Stimulated activated naive CD8-positive, alpha-beta T cell treated with anti-CD3 and anti-CD28 coated beads, Interleukin-15, amount 100 ng/mL, for 72 hours (primary cell): ENCODE measurements at regions not wholly inside any gene's neighbourhood (a gene's known extent, or its start where the extent isn't known, plus 50 kb on each side); places are given as distances from the start of the nearest gene placed in this dataset.
A peak's percentile ranks its signal among the peaks of the same experiment; 100 is the strongest.

Experiments used
- ATAC-seq: fragments of 150-1000 bp; cut with Tn5 transposase; 2 replicates; pipeline ENCODE4 v1.10.0; 2021; ENCODE audit warnings: mild to moderate bottlenecking, moderate library complexity
- DNase-seq, 2 donors: peaks; one replicate each; pipeline ENCODE4 v3.0.0; 2021 to 2022
- H3K27ac Mint-ChIP-seq, 2 donors: one replicate each; pipeline ENCODE4 v1.8.0; 2022; ENCODE audit warnings: mild to moderate bottlenecking in 2 of 2, mixed read lengths in 2 of 2, moderate library complexity in 2 of 2
- H3K27me3 Mint-ChIP-seq: one replicate; pipeline ENCODE4 v1.8.0; 2022; ENCODE audit warnings: mixed read lengths
- H3K4me1 Mint-ChIP-seq: one replicate; pipeline ENCODE4 v1.8.0; 2022; ENCODE audit warnings: mild to moderate bottlenecking, mixed read lengths
- H3K4me3 Mint-ChIP-seq, 2 donors: one replicate each; pipeline ENCODE4 v1.8.0; 2022; ENCODE audit warnings: mild to moderate bottlenecking in 2 of 2, mixed read lengths in 2 of 2, moderate library complexity in 1 of 2
- H3K9me3 Mint-ChIP-seq, 2 donors: one replicate each; pipeline ENCODE4 v1.8.0; 2022; ENCODE audit warnings: mixed read lengths in 2 of 2

DNA sequence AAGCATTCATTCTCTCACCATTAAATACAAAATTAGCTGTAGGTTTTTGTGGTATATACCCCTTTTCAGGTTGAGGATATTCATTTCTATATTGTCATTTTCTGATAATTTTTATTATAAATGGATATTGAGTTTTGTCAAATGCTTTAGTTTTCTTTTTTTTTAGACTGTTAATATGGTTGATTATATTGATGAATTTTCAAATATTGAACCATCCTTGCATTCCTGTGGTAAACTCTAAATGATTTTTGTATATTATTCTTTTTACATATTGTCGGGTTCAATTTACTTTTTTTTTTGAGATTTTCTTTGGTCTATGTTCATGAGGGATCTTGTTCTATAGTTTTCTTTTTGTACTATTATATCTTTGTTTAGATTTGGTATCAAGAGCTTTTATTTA, 165.1 kb downstream of the GPAT3 start:
- DNase-seq = no peak
- no peak overlapping the region for H3K4me3 Mint-ChIP-seq
- ATAC-seq = no peak
- no peaks in the 10 kb centered on the region for H3K27me3 Mint-ChIP-seq
- H3K4me1 Mint-ChIP-seq = no peaks in the 10 kb centered on the region
- H3K9me3 Mint-ChIP-seq = peaks cover 0 to 9% of the 10 kb centered on the region in 2 donors
- no peak overlapping the region for H3K27ac Mint-ChIP-seq

DNA sequence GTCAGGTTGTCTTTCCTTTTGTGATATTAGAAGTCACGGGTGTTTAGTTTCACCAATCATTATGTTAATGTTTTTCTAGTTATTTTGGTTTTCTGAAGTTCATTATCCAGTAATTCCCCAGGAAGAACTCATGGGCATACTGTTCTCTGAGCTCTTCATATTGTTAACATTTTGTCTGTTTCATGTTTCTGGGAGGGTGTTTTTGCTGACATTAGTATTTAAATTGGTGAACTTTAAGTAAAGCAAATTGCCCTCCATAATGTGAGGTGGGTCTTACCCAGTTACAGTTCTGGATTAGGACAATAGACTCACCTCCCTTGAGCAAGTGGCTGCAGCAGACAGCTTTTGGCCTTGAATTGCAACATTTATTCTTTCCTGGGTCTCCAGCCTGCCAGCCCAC, 163.4 kb downstream of the GPAT3 start:
- Mint-ChIP-seq H3K9me3 (peaks cover 0 to 9% of the 10 kb centered on the region in 2 donors), H3K4me1 (no peaks in the 10 kb centered on the region), H3K27ac (no peak overlapping the region), H3K4me3 (no peak overlapping the region), H3K27me3 (no peaks in the 10 kb centered on the region)
- ATAC-seq = no peak
- DNase-seq = no peak

DNA sequence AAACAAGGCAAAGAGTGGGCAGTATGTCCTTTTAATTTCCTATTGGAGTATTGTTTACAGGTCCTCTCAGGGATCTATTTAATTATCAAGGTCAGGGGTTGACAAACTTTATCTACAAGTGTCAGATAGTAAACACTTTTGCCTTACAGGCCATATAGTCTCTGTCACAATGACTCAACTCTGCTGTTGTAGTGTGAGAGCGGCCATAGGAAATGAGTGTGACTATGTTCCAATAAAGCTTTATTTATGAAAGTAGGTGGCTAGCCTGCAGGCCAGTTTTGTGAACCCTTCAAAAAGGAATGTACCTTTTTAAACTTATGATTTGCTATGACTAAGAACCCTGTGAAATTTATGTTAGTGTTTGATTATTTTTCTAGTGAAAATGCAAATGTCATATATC, 156.1 kb downstream of the GPAT3 start:
- Mint-ChIP-seq H3K4me3 (no peak overlapping the region), H3K4me1 (no peaks in the 10 kb centered on the region), H3K27ac (no peak overlapping the region), H3K27me3 (peaks cover 8% of the 10 kb centered on the region), H3K9me3 (no peaks in the 10 kb centered on the region)
- no peak for DNase-seq
- no peak for ATAC-seq

DNA sequence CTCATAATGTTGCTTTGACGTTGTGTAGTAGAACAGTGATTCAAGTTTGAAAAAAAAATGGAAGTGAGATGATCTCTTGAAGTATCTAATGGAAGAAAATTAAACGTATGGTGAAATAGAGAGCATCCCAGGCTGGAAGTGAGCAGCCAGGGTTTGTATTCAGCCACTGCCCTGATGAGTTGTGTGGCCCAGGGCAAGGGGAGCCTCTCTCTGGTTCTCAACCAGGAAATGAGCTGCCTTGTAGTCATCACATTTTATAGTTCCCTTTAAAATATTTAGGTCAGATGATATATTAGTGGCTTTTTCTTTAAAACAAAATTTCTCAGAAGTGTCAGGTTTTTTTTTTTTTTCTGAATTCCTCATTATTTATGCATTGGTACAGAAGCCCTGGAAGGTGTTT, 150.3 kb downstream of the GPAT3 start:
- H3K27me3 Mint-ChIP-seq = peaks cover 10% of the 10 kb centered on the region
- ATAC-seq (no peak), DNase-seq (no peak)
- no peaks in the 10 kb centered on the region for H3K9me3 Mint-ChIP-seq
- H3K4me3 Mint-ChIP-seq = no peak overlapping the region
- H3K4me1 Mint-ChIP-seq = no peaks in the 10 kb centered on the region
- no peak overlapping the region for H3K27ac Mint-ChIP-seq

DNA sequence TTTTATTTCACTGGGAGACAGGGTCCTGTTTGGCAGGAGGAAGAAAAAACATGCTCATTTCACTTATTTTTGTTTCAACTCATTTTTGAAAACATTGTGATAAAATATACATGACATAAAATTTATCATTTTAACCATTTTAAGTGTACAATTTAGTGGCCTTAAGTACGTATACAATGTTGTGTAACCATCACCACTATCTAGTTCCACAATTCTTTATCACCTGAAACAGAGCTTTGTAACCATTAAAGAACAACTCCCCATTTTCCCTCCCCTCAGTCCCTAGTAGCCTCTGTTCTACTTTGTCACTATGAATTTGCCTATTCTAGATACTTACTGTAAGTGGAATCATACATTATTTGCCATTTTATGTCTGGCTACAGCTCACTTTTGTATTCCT, 143.8 kb downstream of the GPAT3 start:
- H3K27me3 Mint-ChIP-seq = peaks cover 23% of the 10 kb centered on the region
- no peak overlapping the region for H3K4me3 Mint-ChIP-seq
- H3K4me1 Mint-ChIP-seq = no peaks in the 10 kb centered on the region
- no peaks in the 10 kb centered on the region for H3K9me3 Mint-ChIP-seq
- no peak for DNase-seq
- no peak overlapping the region for H3K27ac Mint-ChIP-seq
- ATAC-seq = no peak

DNA sequence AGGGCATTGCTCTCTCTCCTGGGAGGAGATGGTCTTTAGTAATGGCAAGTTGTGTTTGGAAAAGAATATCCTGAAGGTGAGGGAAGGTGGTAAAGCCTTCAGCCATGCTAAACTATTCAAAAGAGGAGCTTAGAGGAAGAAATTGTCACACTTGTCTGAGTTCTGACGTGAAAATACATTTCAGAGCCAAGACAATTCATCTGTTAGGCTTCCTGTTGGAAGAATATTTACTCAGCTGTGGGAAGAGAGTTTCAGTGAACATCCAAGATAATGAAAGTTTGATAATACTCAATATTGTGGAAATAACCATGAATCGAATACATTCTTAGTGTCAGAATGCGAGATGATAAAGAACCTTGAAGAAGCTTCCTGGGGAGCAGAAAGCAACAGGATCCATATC, 143.3 kb downstream of the GPAT3 start:
- DNase-seq (no peak), ATAC-seq (no peak)
- Mint-ChIP-seq H3K4me1 (no peaks in the 10 kb centered on the region), H3K27ac (no peak overlapping the region), H3K4me3 (no peak overlapping the region), H3K9me3 (no peaks in the 10 kb centered on the region), H3K27me3 (peaks cover 23% of the 10 kb centered on the region)

DNA sequence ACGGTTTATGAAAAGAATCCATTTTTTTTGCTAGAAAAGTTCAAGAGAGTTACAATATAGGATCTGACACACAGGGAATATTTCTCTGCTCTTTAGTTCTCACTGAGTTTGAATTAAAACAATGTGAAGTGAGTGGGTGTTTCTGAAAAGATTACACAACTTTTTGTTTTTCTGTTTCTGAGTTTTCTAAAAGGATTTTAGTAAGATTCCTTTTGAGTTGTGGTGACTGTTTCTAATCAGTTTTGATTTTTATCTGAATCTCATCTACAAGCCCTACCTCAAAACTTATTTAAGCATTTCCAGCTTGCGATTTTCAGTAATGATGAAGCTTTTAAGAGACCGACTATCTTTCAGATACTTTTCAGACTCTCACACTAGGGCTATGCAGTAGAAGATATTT, 141.7 kb downstream of the GPAT3 start:
- DNase-seq (no peak), ATAC-seq (no peak)
- Mint-ChIP-seq H3K9me3 (no peaks in the 10 kb centered on the region), H3K27ac (no peak overlapping the region), H3K27me3 (peaks cover 23% of the 10 kb centered on the region), H3K4me1 (no peaks in the 10 kb centered on the region), H3K4me3 (no peak overlapping the region)

DNA sequence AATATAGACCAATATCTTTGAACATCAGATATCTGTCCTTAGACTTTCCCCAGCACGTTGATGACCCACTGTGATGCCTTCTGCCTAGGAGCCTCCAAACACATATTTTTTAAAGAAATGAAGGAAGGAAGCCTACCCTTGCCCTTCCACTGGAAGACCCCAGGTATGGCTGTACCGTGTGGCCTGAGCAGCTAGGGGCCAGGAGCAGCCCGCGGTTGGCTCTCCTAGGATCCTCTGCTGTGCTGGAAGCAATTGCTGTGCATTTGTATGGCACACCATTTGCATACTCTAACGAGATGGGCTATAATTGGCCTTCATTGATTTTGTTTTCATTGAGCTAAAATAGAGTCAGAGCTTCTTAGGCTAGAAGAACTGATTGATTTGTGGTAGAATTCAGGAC, 128.8 kb downstream of the GPAT3 start:
- Mint-ChIP-seq H3K27ac (no peak overlapping the region), H3K4me1 (peaks cover 8% of the 10 kb centered on the region), H3K27me3 (no peaks in the 10 kb centered on the region), H3K4me3 (no peak overlapping the region), H3K9me3 (no peaks in the 10 kb centered on the region)
- DNase-seq (no peak), ATAC-seq (no peak)

DNA sequence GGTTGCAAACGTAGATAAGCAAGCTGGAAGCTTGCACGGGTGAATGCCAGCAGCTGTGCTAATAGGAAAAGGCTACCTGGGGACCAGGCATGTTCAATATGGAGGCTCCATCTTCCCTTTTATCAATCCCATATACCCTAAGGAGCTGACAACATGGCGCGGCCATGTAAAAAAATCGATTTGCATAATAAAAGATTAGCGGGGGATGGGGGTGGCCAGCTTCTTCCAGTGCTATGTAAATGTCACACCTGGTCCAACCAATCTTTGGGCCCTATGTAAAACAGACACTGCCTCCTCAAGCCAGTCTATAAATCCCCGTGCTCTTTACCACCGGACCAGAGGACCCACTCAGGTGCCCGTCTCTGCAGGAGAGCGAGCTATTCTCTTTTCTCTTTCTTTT, 128.2 kb downstream of the GPAT3 start:
- DNase-seq (no peak), ATAC-seq (no peak)
- H3K4me3 Mint-ChIP-seq = no peak overlapping the region
- no peaks in the 10 kb centered on the region for H3K9me3 Mint-ChIP-seq
- peaks cover 8% of the 10 kb centered on the region for H3K4me1 Mint-ChIP-seq
- no peaks in the 10 kb centered on the region for H3K27me3 Mint-ChIP-seq
- no peak overlapping the region for H3K27ac Mint-ChIP-seq

DNA sequence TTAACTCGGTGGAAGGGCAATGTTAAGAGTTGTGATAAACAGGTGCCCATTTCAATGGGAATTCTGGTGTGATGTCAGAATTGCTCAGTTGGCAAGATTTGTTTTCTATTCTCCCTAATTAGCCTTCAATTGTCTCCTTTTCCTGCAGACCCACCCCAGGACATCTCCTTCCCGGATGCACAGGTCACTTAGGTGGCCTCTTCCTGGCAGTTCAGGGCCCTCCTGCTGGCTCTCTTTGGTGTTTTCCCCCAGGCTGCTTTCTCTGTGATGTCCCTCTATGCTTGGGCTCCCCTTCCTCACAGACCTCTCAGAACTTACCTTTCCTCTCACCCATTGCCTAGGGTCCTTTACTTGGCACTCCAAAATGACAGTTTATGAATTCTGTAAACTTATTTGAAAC, 126.3 kb downstream of the GPAT3 start:
- ATAC-seq (no peak), DNase-seq (no peak)
- no peaks in the 10 kb centered on the region for H3K9me3 Mint-ChIP-seq
- no peak overlapping the region for H3K4me3 Mint-ChIP-seq
- H3K4me1 Mint-ChIP-seq = peaks cover 8% of the 10 kb centered on the region
- no peaks in the 10 kb centered on the region for H3K27me3 Mint-ChIP-seq
- peak overlapping the region in 1 of 2 donors; percentile 14 for H3K27ac Mint-ChIP-seq

DNA sequence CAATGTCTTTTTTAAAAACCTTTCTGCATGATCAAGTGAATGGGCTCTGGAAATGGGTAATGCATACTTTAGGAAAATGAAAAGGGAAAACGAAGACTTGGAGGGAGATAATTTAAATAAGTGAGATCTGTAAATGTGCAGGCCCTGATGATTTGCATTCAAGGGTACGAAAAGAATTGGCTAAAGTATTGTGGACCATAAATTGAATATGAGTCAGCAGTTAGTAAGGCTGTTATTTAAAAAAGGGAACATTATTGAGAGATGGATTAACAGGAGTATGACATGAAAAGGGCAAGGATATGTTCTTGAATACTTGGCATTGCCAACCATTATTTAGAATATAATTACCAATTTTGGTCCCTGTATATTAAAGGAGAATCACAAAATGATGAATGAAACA, 125.5 kb downstream of the GPAT3 start:
- Mint-ChIP-seq H3K4me1 (peaks cover 8% of the 10 kb centered on the region), H3K9me3 (no peaks in the 10 kb centered on the region), H3K27me3 (no peaks in the 10 kb centered on the region), H3K4me3 (no peak overlapping the region), H3K27ac (no peak overlapping the region)
- ATAC-seq = no peak
- no peak for DNase-seq

DNA sequence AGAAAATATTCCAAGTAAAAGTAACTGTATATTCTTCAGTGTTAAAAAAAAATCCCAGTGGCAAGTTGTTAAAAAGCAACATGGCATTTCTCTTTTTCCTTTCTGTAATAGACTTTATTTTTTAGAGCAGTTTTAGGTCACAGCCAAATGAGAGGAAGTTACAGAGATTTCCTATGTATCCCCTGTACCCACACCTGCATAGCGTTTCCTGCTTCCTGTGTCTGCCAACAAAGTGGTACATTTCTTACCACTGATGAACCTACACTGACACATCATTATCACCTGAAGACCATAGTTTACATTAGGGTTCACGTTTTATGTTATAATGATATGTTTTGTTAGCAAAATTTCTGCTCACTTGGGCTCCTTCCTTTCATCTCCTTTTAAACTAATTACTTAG, 124.7 kb downstream of the GPAT3 start:
- peaks cover 8% of the 10 kb centered on the region for H3K4me1 Mint-ChIP-seq

DNA sequence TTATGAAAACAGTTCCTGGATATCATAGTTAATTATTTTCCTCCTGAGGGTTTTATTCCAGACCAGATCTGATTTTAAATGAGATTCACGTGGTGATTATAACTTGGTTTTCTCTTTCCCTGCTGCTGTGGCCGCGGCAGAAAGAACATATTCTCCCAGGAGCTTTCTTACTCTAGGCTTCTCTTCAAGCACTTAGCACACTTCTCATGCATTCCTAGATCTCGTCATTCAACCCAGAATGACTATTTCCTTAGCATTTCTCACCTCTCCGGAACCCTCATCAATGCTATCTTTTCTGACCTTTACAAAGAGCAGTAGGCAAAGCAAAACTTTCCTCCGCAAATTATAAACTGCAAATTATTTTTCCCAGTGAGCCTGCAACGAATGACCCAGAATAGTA, 122.9 kb downstream of the GPAT3 start:
- Mint-ChIP-seq H3K9me3 (no peaks in the 10 kb centered on the region), H3K4me1 (peaks cover 8% of the 10 kb centered on the region), H3K27me3 (no peaks in the 10 kb centered on the region), H3K4me3 (no peak overlapping the region), H3K27ac (no peak overlapping the region)
- ATAC-seq (no peak), DNase-seq (no peak)

More for the DNA sequence above, 124.7 kb downstream of the GPAT3 start:
- no peaks in the 10 kb centered on the region for H3K9me3 Mint-ChIP-seq
- H3K27me3 Mint-ChIP-seq = no peaks in the 10 kb centered on the region
- ATAC-seq (no peak), DNase-seq (no peak)
- no peak overlapping the region for H3K4me3 Mint-ChIP-seq
- H3K27ac Mint-ChIP-seq = no peak overlapping the region

DNA sequence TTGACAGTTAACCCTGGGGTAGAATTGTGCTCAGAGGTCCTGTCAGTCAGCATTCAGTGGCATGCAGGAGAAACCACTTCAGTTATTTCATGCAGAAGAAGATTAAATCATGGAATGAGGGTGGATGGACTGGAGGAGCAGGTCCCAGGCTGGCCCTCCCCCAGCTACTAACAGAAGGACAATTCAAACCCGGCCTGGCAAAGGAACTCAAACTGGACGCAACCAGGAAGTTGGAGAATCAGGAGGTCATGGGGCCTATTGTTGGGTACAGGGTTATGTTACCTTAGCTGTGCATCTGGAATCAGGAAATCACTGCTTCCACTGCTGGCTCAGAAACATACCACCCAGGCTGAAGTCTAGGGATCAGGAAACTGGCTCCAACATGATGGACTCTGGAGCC, 121.4 kb downstream of the GPAT3 start:
- H3K27me3 Mint-ChIP-seq = no peaks in the 10 kb centered on the region
- H3K27ac Mint-ChIP-seq = no peak overlapping the region
- H3K4me3 Mint-ChIP-seq = no peak overlapping the region
- no peaks in the 10 kb centered on the region for H3K9me3 Mint-ChIP-seq
- ATAC-seq (no peak), DNase-seq (no peak)
- peaks cover 8% of the 10 kb centered on the region for H3K4me1 Mint-ChIP-seq
